K562 (cell line): ENCODE measurements at regions not wholly inside any gene's neighbourhood (a gene's known extent, or its start where the extent isn't known, plus 50 kb on each side); places are given as distances from the start of the nearest gene placed in this dataset.

Experiments used
- ATAC-seq: fragments of 200-7000 bp; cut with Tn5 transposase; 3 replicates; pipeline ENCODE4 v1.9.1; 2020; ENCODE audit warnings: moderate library complexity
- BruUV-seq: library from RNA; stranded (reverse); fragments of 400-500 nt; replicated peaks from 2 replicates; lab custom pipeline; 2021; lab: Mats Ljungman, UMichigan
- CTCF ChIA-PET: fragments of 300-600 bp; formaldehyde crosslinking; extraction: SDS; loops from one replicate; lab custom pipeline; 2021; ENCODE audit warnings: low intra/inter-chr PET ratio; lab: Yijun Ruan, JAX
- POLR2A ChIA-PET: fragments of 300-600, 350-650 bp; sonication (Branson Sonifier 250); formaldehyde crosslinking; extraction: SDS; loops from one replicate; lab custom pipeline; 2021; ENCODE audit warnings: antibody characterized with exemption, inconsistent platforms; lab: Yijun Ruan, JAX
- DNase-seq, 4 experiments: peaks; one replicate each; pipeline versions ENCODE4 v3.0.0 to v3.0.0-alpha.2; 2011 to 2018; ENCODE audit warnings: low spot score in 3 of 4, mixed read lengths in 3 of 4; ENCODE audit errors: extremely low read depth in 1 of 4
- FAIRE-seq: peaks from 2 replicates; lab custom pipeline; 2011; peaks lifted over from hg19 to GRCh38; lab: Jason Lieb, UNC
- H2AFZ ChIP-seq: 2 replicates; pipeline ENCODE4 v1.6.0; 2011; ENCODE audit warnings: low read depth, low read length, control low read depth, inconsistent platforms
- H3K27ac ChIP-seq: fragments of 200-600 bp; 3 replicates; pipeline ENCODE4 v1.8.0; 2011; ENCODE audit warnings: low read depth, mild to moderate bottlenecking, control low read depth, inconsistent platforms, low read length, moderate library complexity, mixed read lengths; ENCODE audit errors: extremely low read depth
- H3K27me3 ChIP-seq, 2 experiments: fragments of 300-600 bp in 1 of 2; 2 replicates in 1 of 2; 3 replicates in 1 of 2; pipeline versions ENCODE4 v1.6.0 to v1.8.0; 2011; ENCODE audit warnings: inconsistent platforms in 2 of 2, low read length in 2 of 2, mild to moderate bottlenecking in 1 of 2, mixed read lengths in 1 of 2, moderate library complexity in 1 of 2; ENCODE audit not compliant: control insufficient read depth in 2 of 2, insufficient read depth in 2 of 2
- H3K36me3 ChIP-seq: fragments of 300-600 bp; 3 replicates; pipeline ENCODE4 v1.8.0; 2011; ENCODE audit warnings: mild to moderate bottlenecking, low read length, inconsistent platforms; ENCODE audit not compliant: control insufficient read depth, insufficient read depth
- H3K4me1 ChIP-seq, 2 experiments: fragments of 200-600 bp in 1 of 2; replicated peaks in 1 of 2; 2 replicates in 1 of 2; 3 replicates in 1 of 2; pipeline versions ENCODE4 v1.5.1 to v1.8.0; 2011; ENCODE audit warnings: inconsistent platforms in 2 of 2, low read length in 2 of 2, mild to moderate bottlenecking in 1 of 2, mixed read lengths in 1 of 2, moderate library complexity in 1 of 2; ENCODE audit not compliant: control insufficient read depth in 2 of 2, insufficient read depth in 2 of 2
- H3K4me2 ChIP-seq: 2 replicates; pipeline ENCODE4 v1.6.1; 2011; ENCODE audit warnings: low read length, control low read depth, inconsistent platforms, mixed read lengths; ENCODE audit not compliant: insufficient read depth
- H3K4me3 ChIP-seq: fragments of 200-600 bp; sonication (generic), shearing (Covaris generic); 2 replicates; pipeline ENCODE4 v1.5.1; 2016; ENCODE audit warnings: control low read depth, inconsistent platforms
- H3K79me2 ChIP-seq: fragments of 200-600 bp; 3 replicates; pipeline ENCODE4 v1.8.0; 2011; ENCODE audit warnings: low read length, inconsistent platforms; ENCODE audit not compliant: control insufficient read depth, insufficient read depth
- H3K9ac ChIP-seq, 2 experiments: 2 replicates each; pipeline versions ENCODE4 v1.6.0 to v1.6.1; 2011; ENCODE audit warnings: low read depth in 2 of 2, low read length in 2 of 2, control low read depth in 1 of 2, inconsistent platforms in 1 of 2, mild to moderate bottlenecking in 1 of 2, mixed read lengths in 1 of 2; ENCODE audit not compliant: insufficient read depth in 1 of 2
- H3K9me1 ChIP-seq: one replicate; pipeline ENCODE4 v1.6.0; 2011; ENCODE audit warnings: inconsistent platforms, mild to moderate bottlenecking, low read length, moderate library complexity; ENCODE audit not compliant: control insufficient read depth, insufficient read depth
- H3K9me3 ChIP-seq: replicated peaks from 2 replicates; pipeline ENCODE4 v1.5.1; 2011; ENCODE audit warnings: low read depth, low read length, inconsistent platforms; ENCODE audit not compliant: control insufficient read depth, insufficient read depth
- H4K20me1 ChIP-seq: replicated peaks from 2 replicates; pipeline ENCODE4 v1.6.1; 2011; ENCODE audit warnings: low read length, inconsistent platforms, mixed read lengths; ENCODE audit not compliant: control insufficient read depth, insufficient read depth
- CBFA2T3 ChIP-seq: fragments of 450-650 bp; IDR thresholded peaks from 2 replicates; pipeline ENCODE4 v1.6.1; 2017
- ESRRB ChIP-seq: fragments of 250-450 bp; sonication (Bioruptor Pico); IDR thresholded peaks from 2 replicates; pipeline ENCODE4 v1.5.0; 2020; ENCODE audit warnings: mild to moderate bottlenecking, moderate library complexity, borderline replicate concordance
- NR4A1 ChIP-seq, 2 experiments: fragments of 250-450 bp in 1 of 2; fragments of 450-650 bp in 1 of 2; sonication (Bioruptor Pico) in 1 of 2; IDR thresholded peaks; 2 replicates each; pipeline versions ENCODE4 v1.4.0 to v1.6.1; 2016 to 2020; ENCODE audit warnings: mild to moderate bottlenecking in 2 of 2, missing compliant biosample characterization in 1 of 2, missing genetic modification characterization in 1 of 2, moderate library complexity in 1 of 2
- RFX7 ChIP-seq: fragments of 250-450 bp; sonication (Bioruptor Pico); IDR thresholded peaks from 2 replicates; pipeline ENCODE4 v1.5.1; 2021; ENCODE audit warnings: mild to moderate bottlenecking
- WGBS: fragments of 100-300 bp; shearing (Covaris generic); methylation state at CpG from one replicate; pipeline ENCODE4 v1.1.6; 2016; ENCODE audit warnings: low coverage, mixed read lengths; ENCODE audit not compliant: insufficient coverage; ENCODE audit errors: missing lambda C conversion rate; 5-methylcytosine and 5-hydroxymethylcytosine counted together
- in situ Hi-C: fragments of 300-500 bp; cut with MboI; formaldehyde crosslinking; loops from 4 replicates; pipeline ENCODE4 v1.15.0; 2018; ENCODE audit warnings: inconsistent platforms, mixed read lengths
- intact Hi-C: fragments of 100-400 bp; cut with micrococcal nuclease; formaldehyde crosslinking; loops from 2 replicates; pipeline ENCODE4 v1.14.2; 2022
- TF ChIP-seq, protein P1 (sequence below): fragments of 250-450 bp; sonication (Bioruptor Pico); IDR thresholded peaks from 2 replicates; pipeline ENCODE4 v1.4.0; 2020; ENCODE audit warnings: mild to moderate bottlenecking, moderate library complexity
- TF ChIP-seq, protein P2 (sequence below): fragments of 450-650 bp; IDR thresholded peaks from 2 replicates; pipeline ENCODE4 v1.6.1; 2018; ENCODE audit not compliant: partially characterized antibody
- TF ChIP-seq, protein P3 (sequence below), 2 experiments: fragments of 450-650 bp; IDR thresholded peaks; 2 replicates each; pipeline ENCODE4 v1.6.1; 2018; ENCODE audit warnings: mild to moderate bottlenecking in 2 of 2, low read depth in 1 of 2; ENCODE audit not compliant: partially characterized antibody in 2 of 2

DNA sequence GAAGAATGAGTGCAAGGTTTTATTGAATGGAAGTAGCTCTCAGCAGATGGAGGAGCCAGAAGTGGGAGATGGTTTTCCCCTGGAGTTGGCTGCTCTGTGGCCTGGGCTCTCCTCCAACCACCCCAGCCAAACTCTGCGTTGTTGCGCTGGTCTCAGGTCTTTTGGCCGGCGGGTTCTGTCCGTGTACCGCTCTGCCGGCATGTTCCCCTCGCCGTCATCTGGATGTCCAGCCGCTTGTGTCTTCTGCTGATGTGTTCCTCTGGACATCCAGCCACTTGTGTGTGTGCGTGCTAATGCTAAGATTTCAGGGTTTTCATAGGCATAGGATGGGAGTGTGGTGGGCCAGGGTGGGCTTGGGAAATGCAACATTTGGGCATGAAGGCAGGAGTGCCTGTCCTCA is 1311.3 kb upstream of the TMEFF2 start (continued):
- TF ChIP-seq, protein P1, sequence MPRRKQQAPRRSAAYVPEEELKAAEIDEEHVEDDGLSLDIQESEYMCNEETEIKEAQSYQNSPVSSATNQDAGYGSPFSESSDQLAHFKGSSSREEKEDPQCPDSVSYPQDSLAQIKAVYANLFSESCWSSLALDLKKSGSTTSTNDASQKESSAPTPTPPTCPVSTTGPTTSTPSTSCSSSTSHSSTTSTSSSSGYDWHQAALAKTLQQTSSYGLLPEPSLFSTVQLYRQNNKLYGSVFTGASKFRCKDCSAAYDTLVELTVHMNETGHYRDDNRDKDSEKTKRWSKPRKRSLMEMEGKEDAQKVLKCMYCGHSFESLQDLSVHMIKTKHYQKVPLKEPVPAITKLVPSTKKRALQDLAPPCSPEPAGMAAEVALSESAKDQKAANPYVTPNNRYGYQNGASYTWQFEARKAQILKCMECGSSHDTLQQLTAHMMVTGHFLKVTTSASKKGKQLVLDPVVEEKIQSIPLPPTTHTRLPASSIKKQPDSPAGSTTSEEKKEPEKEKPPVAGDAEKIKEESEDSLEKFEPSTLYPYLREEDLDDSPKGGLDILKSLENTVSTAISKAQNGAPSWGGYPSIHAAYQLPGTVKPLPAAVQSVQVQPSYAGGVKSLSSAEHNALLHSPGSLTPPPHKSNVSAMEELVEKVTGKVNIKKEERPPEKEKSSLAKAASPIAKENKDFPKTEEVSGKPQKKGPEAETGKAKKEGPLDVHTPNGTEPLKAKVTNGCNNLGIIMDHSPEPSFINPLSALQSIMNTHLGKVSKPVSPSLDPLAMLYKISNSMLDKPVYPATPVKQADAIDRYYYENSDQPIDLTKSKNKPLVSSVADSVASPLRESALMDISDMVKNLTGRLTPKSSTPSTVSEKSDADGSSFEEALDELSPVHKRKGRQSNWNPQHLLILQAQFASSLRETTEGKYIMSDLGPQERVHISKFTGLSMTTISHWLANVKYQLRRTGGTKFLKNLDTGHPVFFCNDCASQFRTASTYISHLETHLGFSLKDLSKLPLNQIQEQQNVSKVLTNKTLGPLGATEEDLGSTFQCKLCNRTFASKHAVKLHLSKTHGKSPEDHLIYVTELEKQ, result no peak
- TF ChIP-seq NR4A1 (CRISPR knock-in tag; IDR thresholded peaks at IDR 0.05) (no peak), NR4A1 (tag; IDR thresholded peaks at IDR 0.05) (no peak)
- TF ChIP-seq, all 486 proteins: peak for 0

DNA sequence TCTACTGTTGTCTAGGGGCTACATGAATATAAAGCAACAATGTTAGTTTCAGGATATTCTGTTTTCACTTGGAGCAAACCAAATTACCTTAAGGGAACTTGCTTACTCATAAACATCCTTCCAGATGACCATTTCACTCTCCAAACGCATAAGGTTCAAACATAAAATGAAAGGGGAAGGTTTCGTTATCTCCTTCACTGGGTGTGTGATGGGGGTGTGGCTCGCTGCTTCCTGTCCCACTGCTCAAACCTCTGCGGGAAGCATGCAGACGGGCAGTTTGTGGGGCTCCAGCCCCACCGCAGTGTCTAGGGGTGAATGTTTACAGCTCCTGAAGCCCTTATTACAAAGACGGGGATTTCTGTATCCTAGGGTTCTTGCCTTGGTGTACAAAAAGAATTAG is 1310.9 kb upstream of the TMEFF2 start:
- in situ Hi-C loops, result no loop called here
- ATAC-seq (peak; percentile 68), FAIRE-seq (no peak), DNase-seq (peak in 2 of 4 experiments; percentile 22 to 51)
- CTCF ChIA-PET, result no interaction called here
- BruUV-seq, result no TSS peak
- H3K27ac ChIP-seq, result peak overlapping the region; percentile 44; the same call in 1 of the 3 replicates
- TF ChIP-seq, protein P2, sequence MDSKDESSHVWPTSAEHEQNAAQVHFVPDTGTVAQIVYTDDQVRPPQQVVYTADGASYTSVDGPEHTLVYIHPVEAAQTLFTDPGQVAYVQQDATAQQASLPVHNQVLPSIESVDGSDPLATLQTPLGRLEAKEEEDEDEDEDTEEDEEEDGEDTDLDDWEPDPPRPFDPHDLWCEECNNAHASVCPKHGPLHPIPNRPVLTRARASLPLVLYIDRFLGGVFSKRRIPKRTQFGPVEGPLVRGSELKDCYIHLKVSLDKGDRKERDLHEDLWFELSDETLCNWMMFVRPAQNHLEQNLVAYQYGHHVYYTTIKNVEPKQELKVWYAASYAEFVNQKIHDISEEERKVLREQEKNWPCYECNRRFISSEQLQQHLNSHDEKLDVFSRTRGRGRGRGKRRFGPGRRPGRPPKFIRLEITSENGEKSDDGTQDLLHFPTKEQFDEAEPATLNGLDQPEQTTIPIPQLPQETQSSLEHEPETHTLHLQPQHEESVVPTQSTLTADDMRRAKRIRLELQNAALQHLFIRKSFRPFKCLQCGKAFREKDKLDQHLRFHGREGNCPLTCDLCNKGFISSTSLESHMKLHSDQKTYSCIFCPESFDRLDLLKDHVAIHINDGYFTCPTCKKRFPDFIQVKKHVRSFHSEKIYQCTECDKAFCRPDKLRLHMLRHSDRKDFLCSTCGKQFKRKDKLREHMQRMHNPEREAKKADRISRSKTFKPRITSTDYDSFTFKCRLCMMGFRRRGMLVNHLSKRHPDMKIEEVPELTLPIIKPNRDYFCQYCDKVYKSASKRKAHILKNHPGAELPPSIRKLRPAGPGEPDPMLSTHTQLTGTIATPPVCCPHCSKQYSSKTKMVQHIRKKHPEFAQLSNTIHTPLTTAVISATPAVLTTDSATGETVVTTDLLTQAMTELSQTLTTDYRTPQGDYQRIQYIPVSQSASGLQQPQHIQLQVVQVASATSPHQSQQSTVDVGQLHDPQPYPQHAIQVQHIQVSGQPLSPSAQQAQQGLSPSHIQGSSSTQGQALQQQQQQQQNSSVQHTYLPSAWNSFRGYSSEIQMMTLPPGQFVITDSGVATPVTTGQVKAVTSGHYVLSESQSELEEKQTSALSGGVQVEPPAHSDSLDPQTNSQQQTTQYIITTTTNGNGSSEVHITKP, result peak; percentile 27
- no peak for TF ChIP-seq ESRRB (CRISPR knock-in tag)
- TF ChIP-seq, protein P3, sequence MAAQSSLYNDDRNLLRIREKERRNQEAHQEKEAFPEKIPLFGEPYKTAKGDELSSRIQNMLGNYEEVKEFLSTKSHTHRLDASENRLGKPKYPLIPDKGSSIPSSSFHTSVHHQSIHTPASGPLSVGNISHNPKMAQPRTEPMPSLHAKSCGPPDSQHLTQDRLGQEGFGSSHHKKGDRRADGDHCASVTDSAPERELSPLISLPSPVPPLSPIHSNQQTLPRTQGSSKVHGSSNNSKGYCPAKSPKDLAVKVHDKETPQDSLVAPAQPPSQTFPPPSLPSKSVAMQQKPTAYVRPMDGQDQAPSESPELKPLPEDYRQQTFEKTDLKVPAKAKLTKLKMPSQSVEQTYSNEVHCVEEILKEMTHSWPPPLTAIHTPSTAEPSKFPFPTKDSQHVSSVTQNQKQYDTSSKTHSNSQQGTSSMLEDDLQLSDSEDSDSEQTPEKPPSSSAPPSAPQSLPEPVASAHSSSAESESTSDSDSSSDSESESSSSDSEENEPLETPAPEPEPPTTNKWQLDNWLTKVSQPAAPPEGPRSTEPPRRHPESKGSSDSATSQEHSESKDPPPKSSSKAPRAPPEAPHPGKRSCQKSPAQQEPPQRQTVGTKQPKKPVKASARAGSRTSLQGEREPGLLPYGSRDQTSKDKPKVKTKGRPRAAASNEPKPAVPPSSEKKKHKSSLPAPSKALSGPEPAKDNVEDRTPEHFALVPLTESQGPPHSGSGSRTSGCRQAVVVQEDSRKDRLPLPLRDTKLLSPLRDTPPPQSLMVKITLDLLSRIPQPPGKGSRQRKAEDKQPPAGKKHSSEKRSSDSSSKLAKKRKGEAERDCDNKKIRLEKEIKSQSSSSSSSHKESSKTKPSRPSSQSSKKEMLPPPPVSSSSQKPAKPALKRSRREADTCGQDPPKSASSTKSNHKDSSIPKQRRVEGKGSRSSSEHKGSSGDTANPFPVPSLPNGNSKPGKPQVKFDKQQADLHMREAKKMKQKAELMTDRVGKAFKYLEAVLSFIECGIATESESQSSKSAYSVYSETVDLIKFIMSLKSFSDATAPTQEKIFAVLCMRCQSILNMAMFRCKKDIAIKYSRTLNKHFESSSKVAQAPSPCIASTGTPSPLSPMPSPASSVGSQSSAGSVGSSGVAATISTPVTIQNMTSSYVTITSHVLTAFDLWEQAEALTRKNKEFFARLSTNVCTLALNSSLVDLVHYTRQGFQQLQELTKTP (IDR thresholded peaks at IDR 0.05; ENCODE audit: low read depth in 1 of 2, partially characterized antibody in 2 of 2), result no peak
- TF ChIP-seq CBFA2T3, result 0 out of 2 replicates have a peak, but pooled peaks have one; percentile 3
- no peak for TF ChIP-seq RFX7 (CRISPR knock-in tag)
- peaks cover 0 to 4% of the 10 kb centered on the region in 2 experiments; a peak in 1 of 5 replicates for H3K4me1 ChIP-seq
- H2AFZ ChIP-seq, result peak overlapping the region; percentile 62
- WGBS, result 0% methylated on average over 5 of the region's 7 CpGs
- no peaks in the 10 kb centered on the region for H4K20me1 ChIP-seq
- peak overlapping the region; percentile 52 for H3K4me2 ChIP-seq
- H3K79me2 ChIP-seq, result no peaks in the 10 kb centered on the region; the same call in 1 of the 3 replicates
- H3K4me3 ChIP-seq, result peak overlapping the region; percentile 19; the same call in 1 of the 2 replicates
- no peaks in the 10 kb centered on the region for H3K36me3 ChIP-seq
- H3K9me1 ChIP-seq, result no peaks in the 10 kb centered on the region
- POLR2A ChIA-PET, result no interaction called here
- H3K27me3 ChIP-seq, result no peaks in the 10 kb centered on the region
- no peak overlapping the region for H3K9ac ChIP-seq
- intact Hi-C loops, result no loop called here
- H3K9me3 ChIP-seq, result no peaks in the 10 kb centered on the region
